ENCODE measurements at regions not wholly inside any gene's neighbourhood (a gene's known extent, or its start where the extent isn't known, plus 50 kb on each side); places are given as distances from the start of the nearest gene placed in this dataset.

DNA sequence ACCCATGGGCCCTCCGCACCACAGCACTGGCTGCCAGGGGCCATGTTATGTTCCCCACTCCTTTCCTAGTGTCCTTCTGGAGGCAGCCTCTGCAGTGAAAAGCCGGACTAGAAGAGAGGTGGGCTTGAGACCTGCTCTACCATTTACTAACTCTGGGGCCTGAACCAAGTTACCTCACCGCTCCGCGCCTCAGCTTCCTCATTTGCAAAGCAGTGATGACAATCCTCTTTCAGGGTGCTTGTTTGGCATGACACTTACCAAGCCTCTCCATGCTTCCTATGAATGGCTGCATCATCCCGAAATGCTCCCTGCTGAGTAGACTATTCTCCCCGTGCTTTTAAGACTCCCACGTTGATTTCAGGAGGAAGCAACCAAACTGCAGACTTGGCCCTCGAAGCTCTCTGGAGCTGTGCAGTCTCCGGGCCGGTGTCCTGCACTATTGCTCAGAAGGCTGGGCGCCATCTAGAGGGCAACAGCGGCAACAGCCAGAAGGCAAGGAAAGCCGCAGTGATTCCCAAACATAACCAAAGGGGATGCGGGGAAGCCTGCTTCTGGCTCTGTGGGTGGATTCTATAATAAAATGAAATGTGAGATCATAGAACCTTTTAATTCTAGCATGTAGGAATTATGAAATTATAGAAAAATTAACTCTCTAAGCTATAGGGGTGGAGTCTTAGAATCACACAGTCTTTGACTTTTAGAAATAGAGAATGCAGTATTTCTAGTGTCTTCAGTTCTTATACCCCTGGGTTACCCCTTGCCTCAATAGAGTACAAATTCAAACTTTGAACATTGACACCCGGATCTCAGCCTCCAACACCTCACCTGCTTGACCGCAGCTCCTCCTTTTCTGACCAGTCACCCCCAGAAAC is 599.8 kb upstream of the BRINP1 start:
- no peak overlapping the region for H2BK20ac ChIP-seq (ENCODE audit: low read depth, low read length, poor library complexity, severe bottlenecking)
- H2BK5ac ChIP-seq (ENCODE audit: insufficient read length, low read length), result no peak overlapping the region
- H4K20me1 ChIP-seq (ENCODE audit: control insufficient read depth, insufficient read depth, insufficient read length), result no peaks in the 10 kb centered on the region
- peak; percentile 84 for DNase-seq
- H2AK5ac ChIP-seq (ENCODE audit: insufficient read length, low read length), result no peak overlapping the region
- no peak overlapping the region for H3T11ph ChIP-seq (ENCODE audit: low read length)
- H2AFZ ChIP-seq (ENCODE audit: low read length), result no peak overlapping the region
- no peak overlapping the region; the same call in 1 of the 2 replicates for H3K14ac ChIP-seq (ENCODE audit: insufficient read depth, low read length)
- H4K5ac ChIP-seq (ENCODE audit: insufficient read length, low read depth, low read length), result no peak overlapping the region
- no peak overlapping the region for H2BK15ac ChIP-seq (ENCODE audit: low read depth, low read length)
- H3K9ac ChIP-seq (ENCODE audit: extremely low read depth, insufficient read length, low read length), result no peak overlapping the region
- no peak overlapping the region for H3K27ac ChIP-seq (ENCODE audit: insufficient read length, low read depth, low read length)
- no peak overlapping the region for H3K56ac ChIP-seq (ENCODE audit: insufficient read length, low read depth, low read length)
- H3K27ac Mint-ChIP-seq, result no peak overlapping the region; a peak in 3 of 7 replicates
- TF ChIP-seq, protein P1, sequence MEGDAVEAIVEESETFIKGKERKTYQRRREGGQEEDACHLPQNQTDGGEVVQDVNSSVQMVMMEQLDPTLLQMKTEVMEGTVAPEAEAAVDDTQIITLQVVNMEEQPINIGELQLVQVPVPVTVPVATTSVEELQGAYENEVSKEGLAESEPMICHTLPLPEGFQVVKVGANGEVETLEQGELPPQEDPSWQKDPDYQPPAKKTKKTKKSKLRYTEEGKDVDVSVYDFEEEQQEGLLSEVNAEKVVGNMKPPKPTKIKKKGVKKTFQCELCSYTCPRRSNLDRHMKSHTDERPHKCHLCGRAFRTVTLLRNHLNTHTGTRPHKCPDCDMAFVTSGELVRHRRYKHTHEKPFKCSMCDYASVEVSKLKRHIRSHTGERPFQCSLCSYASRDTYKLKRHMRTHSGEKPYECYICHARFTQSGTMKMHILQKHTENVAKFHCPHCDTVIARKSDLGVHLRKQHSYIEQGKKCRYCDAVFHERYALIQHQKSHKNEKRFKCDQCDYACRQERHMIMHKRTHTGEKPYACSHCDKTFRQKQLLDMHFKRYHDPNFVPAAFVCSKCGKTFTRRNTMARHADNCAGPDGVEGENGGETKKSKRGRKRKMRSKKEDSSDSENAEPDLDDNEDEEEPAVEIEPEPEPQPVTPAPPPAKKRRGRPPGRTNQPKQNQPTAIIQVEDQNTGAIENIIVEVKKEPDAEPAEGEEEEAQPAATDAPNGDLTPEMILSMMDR (conservative IDR thresholded peaks at IDR 0.05), result peak; percentile 93
- H3K79me2 ChIP-seq (ENCODE audit: insufficient read depth, low read length), result no peaks in the 10 kb centered on the region
- peaks cover 1% of the 10 kb centered on the region; the same call in 1 of the 2 replicates for H3K27me3 Mint-ChIP-seq (ENCODE audit: low read depth)
- H3K9me3 Mint-ChIP-seq, result peaks cover 9 to 10% of the 10 kb centered on the region in 2 experiments
- no peak overlapping the region for H3K4me2 ChIP-seq (ENCODE audit: insufficient read depth, insufficient read length, low read length)
- no peak overlapping the region for H4K8ac ChIP-seq (replicated peaks; ENCODE audit: insufficient read length, low read depth, low read length)
- no peak overlapping the region for H3K4me3 Mint-ChIP-seq
- peaks cover 9% of the 10 kb centered on the region for H3K4me1 ChIP-seq (ENCODE audit: insufficient read depth, low read length)
- no peak overlapping the region for H2BK120ac ChIP-seq (ENCODE audit: low read depth, low read length, poor library complexity, severe bottlenecking)
- H3K27me3 ChIP-seq (ENCODE audit: insufficient read depth, low read length), result no peaks in the 10 kb centered on the region; the same call in 1 of the 2 replicates
- H3K23ac ChIP-seq (ENCODE audit: insufficient read length, low read depth, low read length), result no peak overlapping the region
- no CpG with 5 or more reads among the region's 17 CpGs for WGBS (ENCODE audit: extremely low coverage, insufficient read length, low lambda C conversion rate)
- no peak overlapping the region for H3K18ac ChIP-seq (ENCODE audit: insufficient read length, low read depth, low read length)
- no peaks in the 10 kb centered on the region for H3K79me1 ChIP-seq (ENCODE audit: insufficient read depth, low read depth, low read length, poor library complexity, severe bottlenecking)
- H3K9me3 ChIP-seq (ENCODE audit: control insufficient read depth, low read depth, low read length), result peaks cover 7% of the 10 kb centered on the region
- no peak overlapping the region for H4K91ac ChIP-seq (ENCODE audit: insufficient read length, low read depth, low read length)
- no peaks in the 10 kb centered on the region for H3K23me2 ChIP-seq (ENCODE audit: insufficient read length, low read depth, low read length, poor library complexity, severe bottlenecking)
- no peak overlapping the region for H2BK12ac ChIP-seq (ENCODE audit: insufficient read length, low read depth, low read length)
- H3K36me3 Mint-ChIP-seq (ENCODE audit: insufficient read depth in 1 of 3, low read depth in 3 of 3), result peaks cover 5 to 9% (median 7%) of the 10 kb centered on the region in 3 experiments; a peak in 5 of 7 replicates
- no peak overlapping the region for H3K4ac ChIP-seq (ENCODE audit: low read depth, low read length)
- H3K4me1 Mint-ChIP-seq, result peaks cover 33 to 47% of the 10 kb centered on the region in 2 experiments

All from H9 (cell line).